Activated T-cell treated with anti-CD3 and anti-CD28 coated beads, Interleukin-2, amount 50 U/mL, for 48 hours (primary cell): ENCODE measurements at regions not wholly inside any gene's neighbourhood (a gene's known extent, or its start where the extent isn't known, plus 50 kb on each side); places are given as distances from the start of the nearest gene placed in this dataset.

Experiments
- DNase-seq, 2 experiments: peaks; one replicate each; pipeline ENCODE4 v3.0.0-alpha.2; 2020

GRCh38 chr13:26456650-26457049 is 100.8 kb upstream of the WASF3 start:
- no peak for DNase-seq

- no peak for DNase-seq
Measured at GRCh38 chr13:26457212-26457611, 100.3 kb upstream of the WASF3 start.

GRCh38 chr13:26458196-26458749 is 99.2 kb upstream of the WASF3 start:
- DNase-seq, result no peak

GRCh38 chr13:26459276-26460131 is 98.0 kb upstream of the WASF3 start:
- no peak for DNase-seq

- DNase-seq, result no peak
Measured at GRCh38 chr13:26460648-26461047, 96.8 kb upstream of the WASF3 start.

GRCh38 chr13:26463296-26463695 is 94.2 kb upstream of the WASF3 start:
- DNase-seq, result no peak

- DNase-seq, result no peak
Measured at GRCh38 chr13:26463848-26464247, 93.6 kb upstream of the WASF3 start.

- no peak for DNase-seq
Measured at GRCh38 chr13:26465514-26465913, 92.0 kb upstream of the WASF3 start.

- no peak for DNase-seq
Measured at GRCh38 chr13:26465954-26466353, 91.5 kb upstream of the WASF3 start.

GRCh38 chr13:26468265-26468801 is 89.2 kb upstream of the WASF3 start:
- DNase-seq, result no peak

GRCh38 chr13:26469602-26470001 is 87.9 kb upstream of the WASF3 start:
- no peak for DNase-seq

GRCh38 chr13:26471807-26472206 is 85.7 kb upstream of the WASF3 start:
- no peak for DNase-seq

GRCh38 chr13:26473571-26474230 is 83.8 kb upstream of the WASF3 start:
- DNase-seq, result no peak

GRCh38 chr13:26474286-26474685 is 83.2 kb upstream of the WASF3 start:
- no peak for DNase-seq

GRCh38 chr13:26475176-26476110 is 82.0 kb upstream of the WASF3 start:
- no peak for DNase-seq

GRCh38 chr13:26476111-26476781 is 81.2 kb upstream of the WASF3 start:
- peak; percentile 24 to 30 for DNase-seq

- DNase-seq, result no peak
Measured at GRCh38 chr13:26476782-26477142, 80.7 kb upstream of the WASF3 start.

- DNase-seq, result no peak
Measured at GRCh38 chr13:26477681-26478080, 79.8 kb upstream of the WASF3 start.

- DNase-seq, result no peak
Measured at GRCh38 chr13:26480246-26480855, 77.1 kb upstream of the WASF3 start.

GRCh38 chr13:26482451-26483197 is 74.9 kb upstream of the WASF3 start:
- DNase-seq, result peak; percentile 76 to 80

GRCh38 chr13:26483546-26483945 is 73.9 kb upstream of the WASF3 start:
- no peak for DNase-seq
